Retinal pigment epithelial cell (primary cell): ENCODE measurements at regions not wholly inside any gene's neighbourhood (a gene's known extent, or its start where the extent isn't known, plus 50 kb on each side); places are given as distances from the start of the nearest gene placed in this dataset.

ENCODE experiments used
- DNase-seq: peaks from one replicate; pipeline ENCODE4 v3.0.0-alpha.2; 2010; ENCODE audit warnings: low read depth
- H3K4me3 ChIP-seq: 2 replicates; pipeline ENCODE4 v1.5.1; 2011; ENCODE audit warnings: mild to moderate bottlenecking, low read length, control low read depth, moderate library complexity
- CTCF ChIP-seq: conservative IDR thresholded peaks from 2 replicates; pipeline ENCODE4 v1.5.1; 2011; ENCODE audit warnings: low read depth, low read length, control low read depth, inconsistent platforms

- TF ChIP-seq CTCF = no peak
- DNase-seq = no peak
- no peak overlapping the region for H3K4me3 ChIP-seq
These were observed 220.5 kb downstream of the CENPF start for GRCh38 chr1:214823311-214824117.

- no peak overlapping the region for H3K4me3 ChIP-seq
- peak; percentile 12 for DNase-seq
- TF ChIP-seq CTCF = no peak
These were observed 221.8 kb downstream of the CENPF start for GRCh38 chr1:214824763-214825162.

GRCh38 chr1:214826619-214827018 lies 223.6 kb downstream of the CENPF start:
- no peak for TF ChIP-seq CTCF
- DNase-seq = no peak
- no peak overlapping the region for H3K4me3 ChIP-seq

GRCh38 chr1:214827883-214828282 lies 224.9 kb downstream of the CENPF start:
- no peak for DNase-seq
- TF ChIP-seq CTCF = no peak
- H3K4me3 ChIP-seq = no peak overlapping the region

- no peak overlapping the region for H3K4me3 ChIP-seq
- TF ChIP-seq CTCF = no peak
- DNase-seq = no peak
These were observed 227.9 kb downstream of the CENPF start for GRCh38 chr1:214830941-214831340.

- H3K4me3 ChIP-seq = no peak overlapping the region
- no peak for TF ChIP-seq CTCF
- no peak for DNase-seq
These were observed 229.0 kb downstream of the CENPF start for GRCh38 chr1:214831956-214832355.

- H3K4me3 ChIP-seq = no peak overlapping the region
- TF ChIP-seq CTCF = no peak
- DNase-seq = no peak
These were observed 230.3 kb downstream of the CENPF start for GRCh38 chr1:214833178-214833756.
